HG03378 (cell line): ENCODE measurements at regions not wholly inside any gene's neighbourhood (a gene's known extent, or its start where the extent isn't known, plus 50 kb on each side); places are given as distances from the start of the nearest gene placed in this dataset.

ENCODE experiments used
- ATAC-seq: cut with Tn5 transposase; IDR thresholded peaks from one replicate; pipeline ENCODE4 v1.9.1; 2021; ENCODE audit warnings: mild to moderate bottlenecking, moderate library complexity; ENCODE audit not compliant: unreplicated experiment

GRCh38 chr21:21605521-21605920 lies 607.3 kb downstream of the NCAM2 start:
- ATAC-seq: no peak

GRCh38 chr21:21606041-21606440 lies 607.8 kb downstream of the NCAM2 start:
- no peak for ATAC-seq

- no peak for ATAC-seq
Measured at GRCh38 chr21:21612466-21612865, 614.3 kb downstream of the NCAM2 start.

- ATAC-seq: no peak
Measured at GRCh38 chr21:21614966-21615365, 616.8 kb downstream of the NCAM2 start.

- ATAC-seq: no peak
Measured at GRCh38 chr21:21622460-21623234, 624.4 kb downstream of the NCAM2 start.

GRCh38 chr21:21624674-21625073 lies 626.5 kb downstream of the NCAM2 start:
- ATAC-seq: no peak

- ATAC-seq: no peak
Measured at GRCh38 chr21:21631961-21632360, 633.8 kb downstream of the NCAM2 start.

- ATAC-seq: no peak
Measured at GRCh38 chr21:21632926-21633325, 634.7 kb downstream of the NCAM2 start.

GRCh38 chr21:21661741-21662140 lies 663.5 kb downstream of the NCAM2 start:
- no peak for ATAC-seq

- ATAC-seq: no peak
Measured at GRCh38 chr21:21662776-21663175, 664.6 kb downstream of the NCAM2 start.

GRCh38 chr21:21664871-21665270 lies 666.7 kb downstream of the NCAM2 start:
- no peak for ATAC-seq

- no peak for ATAC-seq
Measured at GRCh38 chr21:21666689-21667088, 668.5 kb downstream of the NCAM2 start.

- no peak for ATAC-seq
Measured at GRCh38 chr21:21668198-21668597, 670.0 kb downstream of the NCAM2 start.

GRCh38 chr21:21673959-21674358 lies 675.8 kb downstream of the NCAM2 start:
- no peak for ATAC-seq

- no peak for ATAC-seq
Measured at GRCh38 chr21:21675601-21676000, 677.4 kb downstream of the NCAM2 start.

- no peak for ATAC-seq
Measured at GRCh38 chr21:21682172-21682571, 684.0 kb downstream of the NCAM2 start.

GRCh38 chr21:21688889-21689288 lies 690.7 kb downstream of the NCAM2 start:
- no peak for ATAC-seq

- ATAC-seq: no peak
Measured at GRCh38 chr21:21690068-21690665, 692.0 kb downstream of the NCAM2 start.

GRCh38 chr21:21712748-21713520 lies 714.7 kb downstream of the NCAM2 start:
- ATAC-seq: no peak

GRCh38 chr21:21713651-21714180 lies 715.5 kb downstream of the NCAM2 start:
- ATAC-seq: no peak

- no peak for ATAC-seq
Measured at GRCh38 chr21:21714426-21714825, 716.2 kb downstream of the NCAM2 start.
